HG02973 (cell line): ENCODE measurements at regions not wholly inside any gene's neighbourhood (a gene's known extent, or its start where the extent isn't known, plus 50 kb on each side); places are given as distances from the start of the nearest gene placed in this dataset.

Source experiments
- ATAC-seq: cut with Tn5 transposase; IDR thresholded peaks from one replicate; pipeline ENCODE4 v1.9.1; 2021; ENCODE audit warnings: moderate library complexity; ENCODE audit not compliant: unreplicated experiment

DNA sequence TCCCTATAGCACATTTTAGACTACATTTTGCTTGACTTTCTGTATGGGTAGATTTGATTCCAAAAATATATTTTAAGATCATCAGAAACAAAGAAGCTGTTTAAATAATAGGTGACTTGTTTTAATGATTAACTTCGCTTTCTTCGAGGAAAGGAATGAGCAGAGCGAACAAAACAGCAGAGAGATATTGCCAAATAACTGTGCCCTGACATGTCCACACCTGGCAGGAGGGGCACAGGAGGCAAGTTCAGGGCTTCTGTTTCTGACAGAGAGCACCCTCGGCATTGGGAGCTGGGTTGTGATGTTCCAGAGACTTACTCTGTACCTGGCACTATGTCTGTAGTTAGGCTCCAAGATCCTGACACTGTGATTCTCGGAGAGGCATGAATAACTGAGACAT lies 155.7 kb upstream of the SASH1 start:
- ATAC-seq = no peak

DNA sequence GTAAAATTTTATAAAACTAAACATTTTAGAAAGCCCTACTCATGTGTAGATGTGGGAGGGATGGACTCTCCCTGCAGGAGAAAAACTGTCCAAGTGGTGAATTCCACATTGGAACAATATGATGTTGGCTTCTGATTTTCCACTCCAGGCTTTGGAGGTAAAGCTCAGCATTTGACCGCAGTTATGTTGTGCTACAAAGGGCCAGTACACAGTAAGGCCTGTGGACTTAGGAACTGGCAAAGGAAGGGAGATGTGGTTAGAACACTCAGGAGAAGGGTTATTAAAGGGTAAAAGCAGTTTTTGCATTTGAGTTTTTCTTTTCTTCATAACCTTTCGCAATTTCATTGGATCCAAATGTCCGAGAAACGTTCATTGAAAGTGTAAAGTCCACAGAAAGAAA lies 150.3 kb upstream of the SASH1 start:
- no peak for ATAC-seq

DNA sequence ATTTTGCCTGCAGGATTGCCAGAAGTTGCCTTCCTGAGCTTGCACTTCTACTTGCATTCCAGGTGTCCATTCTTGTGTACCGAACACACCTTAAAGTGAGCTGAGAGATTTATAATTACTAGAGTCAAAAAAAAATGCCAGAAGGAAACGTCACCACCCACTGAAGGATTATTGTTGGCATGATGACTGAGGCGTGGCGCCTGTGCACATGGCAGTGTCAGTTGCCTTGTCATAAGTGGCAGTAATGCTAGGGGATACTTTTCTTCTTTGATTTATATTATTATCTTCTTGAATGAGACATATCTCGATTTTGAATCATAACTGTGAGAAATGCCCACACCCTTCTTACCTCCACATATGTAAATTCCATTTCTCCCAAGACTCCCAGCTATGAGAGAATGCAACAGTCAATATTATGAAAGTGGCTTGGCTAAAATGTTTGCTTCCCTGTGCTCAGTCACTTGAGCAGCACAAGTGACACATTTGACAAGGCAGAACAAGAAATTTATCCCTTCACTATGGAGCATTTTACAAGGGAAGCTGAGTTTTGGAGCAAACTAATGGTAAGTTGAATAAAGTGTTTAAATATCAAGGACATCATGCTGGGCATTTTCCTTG lies 149.5 kb upstream of the SASH1 start:
- no peak for ATAC-seq

DNA sequence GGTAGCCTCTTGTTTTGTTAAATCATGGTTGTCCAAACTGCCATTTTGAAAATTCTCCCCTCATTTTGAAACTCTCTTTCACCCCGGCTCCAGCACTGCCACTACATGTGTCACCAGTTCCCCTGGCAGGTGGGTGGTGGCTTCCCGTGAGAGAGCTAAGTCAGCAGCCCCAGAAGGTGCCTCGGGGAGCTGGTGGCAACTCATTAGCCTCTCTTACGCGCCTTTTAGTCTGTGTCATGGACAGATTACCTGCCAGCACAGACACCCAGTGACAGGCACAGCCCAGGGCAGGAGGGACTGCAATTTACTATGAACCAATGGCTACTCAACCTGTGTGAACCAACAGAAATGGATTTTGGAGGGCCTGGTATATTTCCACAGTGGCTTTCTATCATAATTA lies 147.1 kb upstream of the SASH1 start:
- ATAC-seq = no peak

DNA sequence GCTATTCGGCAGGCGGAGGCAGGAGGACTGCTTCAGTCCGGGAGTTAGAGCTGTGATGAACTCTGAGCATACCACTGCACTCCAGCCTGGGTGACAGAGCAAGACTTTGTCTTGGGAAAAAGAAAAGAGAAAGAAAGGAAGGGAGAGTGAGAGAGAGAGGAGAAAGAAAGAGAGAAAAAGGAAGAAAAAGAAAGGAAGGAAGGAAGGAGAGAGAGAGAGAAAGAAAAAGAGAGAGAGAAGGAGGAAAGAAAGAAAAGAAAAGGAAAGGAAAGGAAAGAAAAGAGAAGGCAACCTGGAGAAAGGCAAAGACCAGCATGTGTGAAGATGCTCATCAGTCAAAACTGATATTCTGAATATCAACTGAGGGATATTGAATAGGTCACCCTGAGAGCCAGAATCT lies 143.1 kb upstream of the SASH1 start:
- ATAC-seq = no peak

DNA sequence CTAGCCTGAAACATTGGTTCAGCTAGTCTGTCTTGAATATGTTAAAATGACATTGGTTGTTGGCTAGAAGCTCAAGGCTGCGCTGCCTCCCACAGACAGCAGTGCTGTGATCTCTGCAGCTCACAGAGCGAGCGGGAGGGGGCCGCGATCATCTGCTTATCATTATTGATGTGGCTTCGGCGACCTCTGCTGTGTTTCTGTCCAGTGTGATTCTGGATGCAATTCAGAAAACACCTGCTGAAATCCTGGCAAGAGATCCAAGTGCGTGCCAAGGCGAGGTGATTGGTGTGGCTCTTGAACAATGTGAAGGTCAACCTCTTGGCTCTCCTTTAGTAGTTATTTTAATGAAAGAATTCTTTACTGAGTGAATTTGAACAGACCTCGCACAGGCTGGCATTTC lies 142.3 kb upstream of the SASH1 start:
- ATAC-seq = no peak

DNA sequence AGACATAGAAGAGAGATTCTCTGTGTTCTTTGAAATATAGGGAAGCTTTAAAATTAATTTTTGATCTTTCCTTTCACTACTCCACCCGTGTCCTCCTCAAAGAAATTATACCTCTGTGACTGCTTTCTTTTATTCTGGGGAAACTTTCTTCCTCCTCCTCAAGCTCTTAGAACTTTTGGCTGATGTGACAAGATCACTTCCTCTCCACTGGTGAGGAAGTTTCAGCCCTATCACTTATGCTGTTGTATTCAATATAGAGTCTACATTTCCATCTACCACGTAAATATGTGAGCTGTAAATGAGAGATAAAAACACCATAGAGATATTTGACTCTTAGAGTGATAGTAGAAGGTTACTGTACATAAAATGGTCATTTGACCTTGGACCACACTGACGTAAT lies 141.9 kb upstream of the SASH1 start:
- ATAC-seq = no peak

DNA sequence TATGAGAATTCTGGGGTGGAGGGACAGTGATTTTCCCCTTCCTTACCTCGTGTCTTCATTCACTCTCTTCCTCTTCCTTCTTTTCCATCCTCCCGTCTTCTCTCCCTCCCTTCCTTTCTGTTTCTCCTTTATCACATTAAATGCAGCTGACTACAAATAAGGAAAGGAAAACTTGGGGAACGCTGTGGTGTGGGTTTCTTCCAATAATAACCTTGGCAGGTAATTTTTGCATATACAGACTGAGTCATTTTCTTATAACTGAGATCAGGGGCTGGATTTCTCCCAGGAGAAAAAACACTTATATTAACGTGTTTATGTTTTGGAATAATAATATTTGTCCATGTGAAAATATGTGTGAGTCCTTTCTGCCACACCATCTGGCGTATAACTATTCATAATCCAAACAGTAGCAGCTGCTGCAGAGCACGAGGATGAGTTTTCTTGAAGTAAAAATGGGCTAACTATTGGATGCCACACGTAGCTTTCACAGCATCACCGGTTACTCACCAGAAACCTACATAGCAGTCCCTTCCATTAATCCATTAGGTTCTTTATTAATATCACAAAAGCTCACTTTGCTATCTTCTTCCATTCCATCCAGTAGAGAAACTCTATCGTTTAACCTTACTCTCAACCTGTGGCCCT lies 139.2 kb upstream of the SASH1 start:
- ATAC-seq = peak; percentile 5

DNA sequence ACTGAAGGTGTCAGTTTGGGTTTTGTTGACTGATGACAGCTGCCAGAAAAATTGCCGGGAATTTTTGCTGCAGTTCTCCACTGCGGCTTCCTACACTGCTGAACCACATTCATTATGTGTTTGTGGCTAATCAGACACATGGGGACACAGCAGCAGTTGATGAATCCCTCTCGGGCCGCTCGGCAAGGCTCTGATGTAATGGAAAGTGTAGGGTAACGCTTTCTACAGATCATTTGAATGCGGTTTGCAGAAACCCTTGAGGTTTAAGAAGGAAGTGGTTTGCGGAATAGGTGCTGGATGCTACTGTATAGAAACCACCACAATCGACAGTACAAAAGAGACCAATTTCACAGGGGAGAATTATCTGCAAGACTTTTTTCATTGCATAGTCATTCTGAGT lies 138.7 kb upstream of the SASH1 start:
- ATAC-seq = peak; percentile 99

DNA sequence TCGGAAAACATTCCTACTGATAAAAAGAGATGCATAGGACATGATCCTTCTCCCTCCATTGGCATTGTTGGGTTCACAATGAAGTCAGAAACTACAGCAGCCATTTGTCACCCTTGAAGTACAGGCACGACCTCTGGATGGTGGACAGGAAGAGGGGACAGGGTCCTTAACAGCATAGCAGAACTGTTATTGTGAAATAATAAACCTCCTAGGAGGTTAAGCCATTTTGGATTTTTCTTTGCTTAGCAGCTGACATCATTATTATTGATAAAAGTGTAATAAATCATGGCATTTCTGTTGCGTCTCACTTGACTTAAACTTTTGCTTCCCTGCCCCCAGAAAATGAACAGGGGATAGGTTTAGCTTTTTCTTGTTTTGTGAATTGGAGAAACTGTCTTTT lies 134.3 kb upstream of the SASH1 start:
- ATAC-seq = no peak

DNA sequence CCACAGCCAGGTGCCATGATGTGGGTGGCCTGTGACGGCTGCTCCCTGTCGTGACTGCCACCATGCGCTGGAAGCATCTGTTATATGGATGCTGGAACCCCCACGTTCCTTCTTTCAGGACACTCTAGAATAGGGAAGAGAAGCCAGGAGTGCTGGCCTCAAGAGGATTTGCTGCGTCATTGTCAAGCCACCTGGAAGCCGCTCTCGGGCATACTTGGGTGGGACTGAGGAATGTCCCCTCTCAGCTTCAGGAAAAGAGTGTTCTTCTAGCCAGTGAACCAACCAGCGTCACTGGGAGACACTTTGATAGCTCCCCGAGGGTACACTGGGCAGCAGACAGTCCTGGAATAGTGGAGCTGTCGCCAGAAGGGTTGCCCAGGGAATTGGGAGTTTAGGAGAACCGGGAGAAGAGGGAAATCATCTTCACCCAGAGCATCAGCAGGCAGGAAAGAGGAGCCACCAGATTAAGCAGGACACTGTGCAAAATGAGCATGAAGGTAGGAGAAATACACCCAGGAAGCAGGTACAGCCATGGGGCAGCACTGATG lies 130.8 kb upstream of the SASH1 start:
- no peak for ATAC-seq

DNA sequence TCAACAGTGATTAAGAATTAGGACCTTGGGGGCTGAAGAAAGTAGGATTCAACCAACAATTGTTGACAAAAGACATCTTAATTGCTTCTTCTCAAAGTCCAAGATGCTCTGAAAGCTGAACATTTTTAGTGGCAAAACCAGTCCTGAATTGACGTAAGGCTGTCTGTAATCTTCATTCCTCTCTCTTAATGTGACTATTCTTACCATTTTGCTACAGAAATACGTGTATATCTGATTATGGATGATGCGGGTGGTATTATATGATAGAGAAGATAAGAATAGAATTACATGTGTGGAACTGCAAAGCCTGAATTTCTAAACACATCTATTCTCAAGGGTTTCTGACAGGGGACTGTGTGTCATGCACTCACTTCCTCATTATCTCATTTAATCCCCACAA lies 130.3 kb upstream of the SASH1 start:
- no peak for ATAC-seq

DNA sequence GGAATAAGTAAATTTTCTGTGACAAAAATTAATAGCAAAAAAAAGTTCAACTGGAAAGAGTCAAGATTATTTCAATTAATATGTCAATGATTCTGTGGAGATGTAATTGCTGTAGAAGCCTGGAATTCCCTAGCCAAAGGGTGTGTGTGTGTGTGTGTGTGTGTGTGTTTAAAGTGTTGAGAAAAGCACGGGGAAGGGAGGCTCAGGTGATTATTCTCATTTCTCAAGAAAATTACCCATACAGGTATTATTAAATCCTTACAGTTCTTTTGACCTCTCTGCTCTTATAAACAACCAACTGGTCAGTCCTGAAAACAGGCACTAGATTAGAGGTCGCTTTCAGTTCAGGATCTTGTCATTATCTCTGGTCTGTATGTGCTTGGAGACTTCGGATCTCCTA lies 129.3 kb upstream of the SASH1 start:
- ATAC-seq = no peak

DNA sequence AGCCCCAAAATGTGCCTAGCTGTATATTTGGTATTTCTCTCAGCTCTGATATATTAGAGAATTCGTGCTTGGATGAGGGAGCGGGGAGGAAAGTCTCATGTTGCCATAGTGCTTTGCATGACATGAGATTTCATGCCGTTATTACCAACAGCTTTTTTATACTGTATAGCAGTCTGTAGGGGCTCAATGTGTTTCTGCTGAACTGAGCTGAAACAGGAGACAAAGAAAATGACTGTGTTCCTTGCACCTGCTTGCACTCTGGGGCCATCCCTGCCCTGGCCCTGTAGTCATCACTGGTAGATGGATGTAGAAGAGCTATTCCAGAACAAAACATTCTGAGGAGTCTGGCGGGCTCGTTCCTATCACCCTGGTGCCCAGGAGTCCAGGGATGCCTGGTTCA lies 128.0 kb upstream of the SASH1 start:
- no peak for ATAC-seq

DNA sequence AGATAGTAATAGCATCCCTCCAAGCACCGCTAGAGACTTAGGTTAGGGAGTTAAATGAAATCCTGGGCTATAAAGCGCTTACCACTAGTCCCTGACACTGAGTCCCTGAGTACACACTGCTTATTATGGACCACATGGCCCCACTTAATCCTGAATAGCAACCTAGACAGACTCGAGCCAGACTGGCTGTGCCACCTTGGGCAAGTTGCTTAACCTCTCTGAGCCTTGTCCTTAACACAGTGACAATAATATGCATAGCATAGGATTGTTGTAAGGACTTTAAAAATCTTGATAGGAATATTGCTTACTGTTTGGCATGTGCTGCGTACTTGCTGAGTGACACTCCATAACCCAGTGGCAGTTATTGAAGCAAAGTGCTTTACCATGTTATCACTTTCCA lies 125.6 kb upstream of the SASH1 start:
- no peak for ATAC-seq

DNA sequence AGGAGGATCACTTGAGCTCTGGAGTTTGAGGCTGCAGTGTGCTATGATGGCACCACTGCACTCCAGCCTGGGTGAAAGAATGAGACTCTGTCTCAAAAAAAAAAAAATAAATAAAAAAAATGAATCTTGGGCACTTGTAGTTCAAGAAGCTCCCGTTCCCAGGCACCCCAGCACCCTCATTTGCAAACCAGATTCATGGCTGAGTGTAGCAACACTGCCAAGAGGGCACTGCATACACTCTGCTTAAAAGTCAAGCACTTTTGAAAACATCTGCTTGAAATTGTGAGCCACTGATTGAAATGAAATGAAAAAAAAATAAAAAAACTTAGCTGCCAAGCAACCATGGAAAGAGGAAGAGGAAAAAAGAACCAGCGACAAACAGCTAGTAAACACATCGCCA lies 124.7 kb upstream of the SASH1 start:
- ATAC-seq = no peak

DNA sequence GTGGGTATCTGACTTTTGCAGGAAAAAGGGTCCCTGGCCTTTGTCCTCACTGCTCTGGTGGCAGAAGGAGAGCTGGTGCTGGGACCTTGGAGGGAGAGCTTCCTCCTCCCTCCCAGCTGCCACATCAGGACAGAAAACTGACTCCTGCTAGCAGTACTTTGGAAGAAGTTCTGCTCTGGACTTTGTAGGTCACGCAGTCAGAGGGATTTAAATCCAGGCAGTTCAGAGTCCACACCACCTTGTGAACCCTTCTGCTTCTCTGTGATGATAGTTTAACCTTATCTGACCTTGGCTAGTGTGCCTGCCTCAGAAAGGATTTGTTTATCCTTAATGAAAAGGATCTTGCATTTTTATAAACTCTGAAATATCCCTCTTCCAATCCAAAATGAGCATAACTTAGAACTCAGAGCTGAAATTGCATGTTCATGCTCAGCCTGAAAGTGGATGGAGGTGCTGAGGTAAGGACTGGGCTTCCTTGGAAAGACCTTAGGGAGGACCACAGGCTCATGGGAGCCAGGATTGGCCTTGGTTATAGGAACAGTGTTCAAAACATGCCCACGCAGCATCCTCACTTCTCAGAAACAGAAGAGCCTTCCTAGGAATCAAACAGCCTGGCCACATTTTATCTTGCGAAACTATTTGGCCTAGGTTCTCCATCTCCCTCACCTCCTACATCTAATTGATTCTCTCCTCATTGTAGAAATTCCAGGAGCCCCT lies 123.9 kb upstream of the SASH1 start:
- no peak for ATAC-seq

DNA sequence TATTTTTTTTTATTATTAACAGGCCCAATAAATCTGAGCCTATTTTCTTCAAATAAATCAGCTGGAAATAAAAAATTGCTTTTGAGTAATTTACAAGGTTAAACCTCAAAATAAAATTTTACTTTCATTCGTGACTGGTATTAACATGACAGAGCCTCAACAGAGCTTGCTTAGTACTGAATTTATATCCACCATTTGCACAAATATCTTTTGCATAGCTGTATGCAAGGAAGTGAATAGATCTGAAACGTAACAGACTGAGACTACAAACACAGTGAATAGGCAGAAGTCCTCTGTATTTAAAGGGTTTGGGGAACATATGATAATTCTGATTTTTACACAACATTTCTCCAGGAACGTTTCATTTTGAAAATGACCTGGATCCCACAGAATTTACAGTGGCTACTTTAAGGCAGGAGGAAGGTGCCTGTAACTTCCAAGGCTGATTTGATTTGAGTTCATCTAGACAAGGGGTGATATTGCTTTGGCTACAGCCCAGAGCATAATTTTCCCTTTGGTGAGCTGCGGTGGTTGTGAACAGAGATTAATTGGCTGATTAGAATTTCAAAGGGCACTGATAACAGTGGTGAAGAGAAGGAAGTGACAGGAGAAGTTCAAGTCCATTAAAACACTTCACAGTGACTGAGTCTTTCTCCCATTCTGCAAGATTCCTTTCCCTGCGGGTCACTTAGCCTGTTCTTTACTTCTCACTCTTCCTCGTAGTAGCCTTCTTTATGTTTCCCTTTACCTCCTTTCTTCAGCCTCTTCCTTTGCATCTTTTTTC lies 121.2 kb upstream of the SASH1 start:
- ATAC-seq = no peak

DNA sequence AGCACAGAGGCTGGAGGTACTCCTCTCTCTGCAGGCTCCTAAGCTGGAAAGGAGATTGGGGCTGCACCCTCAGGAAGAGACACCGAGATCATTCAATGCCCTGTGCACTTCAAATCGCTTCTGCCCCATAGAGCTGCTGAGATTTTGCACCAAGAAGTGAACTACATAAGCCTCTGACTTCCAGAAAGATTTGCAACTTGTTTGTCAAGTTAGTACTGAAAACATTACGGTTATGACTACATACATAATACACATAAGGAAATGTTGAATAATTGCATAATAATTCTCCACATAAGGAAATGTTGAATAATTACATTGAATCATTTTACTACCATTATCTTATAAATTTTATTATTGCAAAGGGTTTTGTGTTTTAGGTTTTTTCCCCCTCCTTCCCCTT lies 120.3 kb upstream of the SASH1 start:
- no peak for ATAC-seq

DNA sequence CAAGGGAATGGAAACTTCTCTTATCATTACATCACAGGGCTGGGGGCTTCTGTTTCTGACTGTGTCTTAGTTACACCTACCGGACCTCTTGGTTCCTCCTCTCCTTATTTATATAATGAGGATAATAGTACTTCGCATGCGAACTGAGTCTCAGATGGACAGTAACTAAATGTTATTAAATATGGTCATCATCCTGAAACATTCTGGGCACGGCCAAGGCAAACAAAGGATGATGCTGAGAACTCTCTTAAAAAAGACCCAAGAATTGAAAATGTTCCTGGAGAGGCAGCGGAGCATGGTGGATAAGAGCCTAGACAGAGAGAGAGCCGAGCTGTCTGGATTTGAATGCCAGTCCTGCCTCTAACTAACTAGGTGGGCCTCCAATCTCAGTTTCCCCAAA lies 119.8 kb upstream of the SASH1 start:
- ATAC-seq = no peak

DNA sequence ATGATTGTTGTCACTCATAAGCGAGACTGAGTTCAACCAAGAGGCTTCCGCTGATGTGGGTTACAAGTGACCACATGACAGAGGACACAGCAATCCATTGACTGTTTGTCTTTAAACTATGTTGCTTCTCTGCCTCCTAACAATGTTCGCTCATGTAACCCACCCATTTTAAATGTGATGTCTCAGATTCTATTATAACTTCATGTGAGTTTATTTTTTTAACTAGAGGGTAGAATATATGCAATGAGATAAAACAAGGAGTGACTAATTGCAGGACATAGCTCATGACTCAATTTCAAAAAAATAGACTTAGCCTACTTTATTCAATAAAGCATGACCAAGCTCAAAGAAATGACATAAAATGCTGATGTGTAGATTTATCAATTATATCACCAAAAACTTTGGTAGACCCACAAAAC lies 119.2 kb upstream of the SASH1 start:
- no peak for ATAC-seq

DNA sequence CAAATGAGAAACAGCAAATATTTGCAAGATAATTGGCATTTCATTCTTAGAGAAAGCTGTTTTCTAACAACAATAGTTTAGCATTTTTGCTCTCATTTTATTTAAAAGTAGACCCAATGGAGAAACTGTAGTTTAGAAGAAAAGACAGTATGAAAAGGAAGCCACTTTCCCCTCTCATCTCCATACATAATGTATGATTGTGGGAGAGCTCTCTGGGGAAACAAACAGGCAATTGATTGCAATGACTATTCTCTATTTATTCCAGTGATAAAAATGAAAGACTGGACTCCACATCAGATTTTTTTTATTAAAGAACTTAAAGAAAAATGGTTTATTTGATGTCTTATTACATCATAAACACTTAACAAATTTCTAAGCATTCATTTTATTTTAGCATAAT lies 116.8 kb upstream of the SASH1 start:
- no peak for ATAC-seq
